SIG-M5 treated with dmso at 0.1 percent for 504 hours (cell line): ENCODE measurements at regions not wholly inside any gene's neighbourhood (a gene's known extent, or its start where the extent isn't known, plus 50 kb on each side); places are given as distances from the start of the nearest gene placed in this dataset.
A peak's percentile ranks its signal among the peaks of the same experiment; 100 is the strongest.

Experiments
- DNase-seq: peaks from one replicate; lab custom pipeline; 2025; ENCODE audit not compliant: unreplicated experiment; lab: John Stamatoyannopoulos, UW

GRCh38 chr2:212945526-212945925 is 205.9 kb downstream of the IKZF2 start:
- no peak for DNase-seq

- no peak for DNase-seq
These were observed 208.1 kb downstream of the IKZF2 start for GRCh38 chr2:212943351-212943750.

- no peak for DNase-seq
These were observed 210.1 kb downstream of the IKZF2 start for GRCh38 chr2:212941361-212941760.

- DNase-seq = peak; percentile 9
These were observed 210.6 kb downstream of the IKZF2 start for GRCh38 chr2:212940816-212941215.

- peak; percentile 66 for DNase-seq
These were observed 211.5 kb downstream of the IKZF2 start for GRCh38 chr2:212939777-212940531.

GRCh38 chr2:212938144-212938793 is 213.1 kb downstream of the IKZF2 start:
- no peak for DNase-seq

- DNase-seq = no peak
These were observed 214.8 kb downstream of the IKZF2 start for GRCh38 chr2:212936572-212936971.

GRCh38 chr2:212935752-212936151 is 215.7 kb downstream of the IKZF2 start:
- DNase-seq = no peak

- DNase-seq = no peak
These were observed 220.1 kb downstream of the IKZF2 start for GRCh38 chr2:212931271-212931670.

GRCh38 chr2:212930556-212931260 is 220.7 kb downstream of the IKZF2 start:
- no peak for DNase-seq

- no peak for DNase-seq
These were observed 221.4 kb downstream of the IKZF2 start for GRCh38 chr2:212929971-212930370.

GRCh38 chr2:212929116-212929515 is 222.3 kb downstream of the IKZF2 start:
- no peak for DNase-seq

- no peak for DNase-seq
These were observed 222.7 kb downstream of the IKZF2 start for GRCh38 chr2:212928681-212929080.

GRCh38 chr2:212926940-212927339 is 224.5 kb downstream of the IKZF2 start:
- DNase-seq = no peak

GRCh38 chr2:212923393-212923792 is 228.0 kb downstream of the IKZF2 start:
- DNase-seq = no peak

- no peak for DNase-seq
These were observed 228.7 kb downstream of the IKZF2 start for GRCh38 chr2:212922701-212923100.

GRCh38 chr2:212921711-212922110 is 229.7 kb downstream of the IKZF2 start:
- no peak for DNase-seq

GRCh38 chr2:212921061-212921460 is 230.4 kb downstream of the IKZF2 start:
- DNase-seq = no peak

- DNase-seq = peak; percentile 40
These were observed 232.2 kb downstream of the IKZF2 start for GRCh38 chr2:212919238-212919637.

GRCh38 chr2:212918336-212918735 is 233.1 kb downstream of the IKZF2 start:
- DNase-seq = no peak

GRCh38 chr2:212915121-212915782 is 236.2 kb downstream of the IKZF2 start:
- no peak for DNase-seq
